GM21723 (cell line): ENCODE measurements at regions not wholly inside any gene's neighbourhood (a gene's known extent, or its start where the extent isn't known, plus 50 kb on each side); places are given as distances from the start of the nearest gene placed in this dataset.

ENCODE experiments used
- ATAC-seq: cut with Tn5 transposase; IDR thresholded peaks from one replicate; pipeline ENCODE4 v1.9.1; 2021; ENCODE audit warnings: mild to moderate bottlenecking, moderate library complexity; ENCODE audit not compliant: unreplicated experiment

DNA sequence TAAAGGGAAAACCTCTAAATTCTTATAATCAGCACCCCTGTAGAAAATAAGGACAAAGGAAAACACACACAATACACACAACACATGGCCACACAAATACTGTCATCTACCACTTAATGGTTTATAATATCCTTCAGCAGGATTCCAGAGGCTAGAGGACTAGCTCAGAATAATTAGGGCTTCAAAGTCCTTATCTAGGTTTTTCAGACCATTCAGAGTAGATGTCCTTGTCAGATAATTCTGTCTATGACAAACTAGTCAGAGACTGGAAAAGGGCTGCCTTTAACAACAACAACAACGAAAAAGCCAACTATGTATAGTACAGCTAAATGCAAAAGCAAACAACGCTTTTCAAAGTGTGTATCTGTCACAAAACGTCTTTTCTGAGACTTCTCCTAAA, 456.5 kb upstream of the CNTN5 start:
- ATAC-seq: no peak

DNA sequence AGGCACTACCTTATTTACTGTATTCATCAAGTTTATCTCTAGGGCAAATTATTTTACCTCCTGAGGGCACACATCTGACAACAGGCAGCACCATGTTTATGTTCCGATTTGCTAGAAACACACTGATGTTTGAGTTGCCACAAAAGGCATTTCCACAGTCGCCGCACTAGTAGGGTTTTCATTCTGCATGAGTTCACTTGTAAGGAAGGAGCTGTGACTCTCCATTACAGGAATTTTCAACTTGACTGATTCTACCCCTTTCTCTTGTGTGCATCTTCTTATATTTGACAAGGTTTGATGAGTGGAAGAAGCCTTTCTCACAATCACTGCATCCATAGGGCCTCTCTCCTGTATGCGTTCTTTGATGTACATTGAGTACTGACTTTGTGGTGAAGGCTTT, 455.9 kb upstream of the CNTN5 start:
- no peak for ATAC-seq

DNA sequence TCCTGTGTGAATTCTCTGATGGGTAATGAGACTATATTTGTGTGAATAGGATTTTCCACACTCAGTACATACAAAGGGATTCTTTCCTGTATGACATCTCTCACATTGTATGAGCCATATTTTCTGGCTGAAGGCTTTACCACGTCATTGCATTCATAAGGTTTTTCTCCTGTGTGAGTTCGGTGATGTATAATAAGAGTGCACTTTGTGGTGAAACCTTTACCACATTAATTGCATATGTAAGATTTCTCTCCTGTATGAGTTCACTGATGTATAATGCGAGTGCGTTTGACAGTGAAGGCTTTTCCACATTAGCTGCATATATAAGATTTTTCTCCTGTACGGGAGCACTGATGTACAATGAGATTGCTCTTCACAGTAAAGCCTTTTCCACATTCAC, 455.4 kb upstream of the CNTN5 start:
- no peak for ATAC-seq

DNA sequence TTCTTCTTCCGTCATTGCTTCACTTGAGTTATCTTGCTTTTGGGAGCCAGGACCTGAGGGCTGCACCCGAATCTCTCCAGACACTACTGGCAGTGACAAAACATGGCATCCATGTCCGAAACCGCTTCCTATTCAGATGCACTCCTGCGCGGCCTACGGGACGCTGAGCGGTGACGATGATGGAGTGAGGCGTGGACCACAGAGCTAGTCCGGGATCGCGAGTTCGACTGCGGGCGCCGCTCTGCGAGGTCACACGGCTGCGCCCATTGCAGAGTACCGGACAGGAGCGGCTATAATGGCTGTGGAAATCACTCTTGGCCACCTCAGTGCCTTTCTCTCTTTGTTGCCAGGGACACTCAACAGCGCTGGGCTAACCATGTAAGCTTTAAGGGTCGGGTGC, 453.8 kb upstream of the CNTN5 start:
- ATAC-seq: no peak

DNA sequence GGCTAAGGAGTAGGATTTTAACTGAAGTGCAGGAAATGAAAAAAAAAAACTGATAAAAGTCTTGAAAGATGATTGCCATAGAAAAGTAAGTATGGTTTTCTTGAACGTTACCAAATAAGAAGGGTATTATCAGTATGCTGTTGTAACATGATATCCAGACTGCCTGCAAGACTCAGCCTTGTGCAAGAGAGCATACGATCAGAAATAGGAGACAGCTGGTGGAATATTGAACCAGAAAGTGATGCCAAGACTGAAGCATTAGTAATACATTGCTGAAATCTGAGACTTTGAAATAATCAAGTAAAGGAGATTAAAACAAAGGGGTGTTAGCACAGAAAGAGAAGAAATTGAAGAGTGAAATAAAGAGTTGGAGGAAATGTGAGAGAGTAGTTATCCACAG, 452.7 kb upstream of the CNTN5 start:
- ATAC-seq: no peak

DNA sequence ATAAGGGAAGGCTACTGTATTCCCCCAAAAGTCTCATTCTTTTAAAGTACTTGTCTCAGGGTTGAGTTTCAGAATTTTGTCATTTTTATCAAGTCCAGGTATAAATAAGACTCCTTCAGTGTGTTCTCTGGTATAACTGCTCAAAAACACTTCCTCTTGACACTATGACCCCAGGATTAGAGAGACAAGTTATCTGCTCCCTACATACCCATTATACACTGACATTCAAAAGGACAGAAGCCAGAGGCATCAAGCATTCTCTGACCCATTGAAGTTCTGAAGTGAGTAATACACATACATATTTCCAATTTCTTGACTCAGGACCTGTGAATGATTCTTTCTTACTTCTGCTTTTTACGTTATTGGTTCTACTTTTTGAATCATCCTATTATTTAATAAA, 447.8 kb upstream of the CNTN5 start:
- ATAC-seq: no peak

DNA sequence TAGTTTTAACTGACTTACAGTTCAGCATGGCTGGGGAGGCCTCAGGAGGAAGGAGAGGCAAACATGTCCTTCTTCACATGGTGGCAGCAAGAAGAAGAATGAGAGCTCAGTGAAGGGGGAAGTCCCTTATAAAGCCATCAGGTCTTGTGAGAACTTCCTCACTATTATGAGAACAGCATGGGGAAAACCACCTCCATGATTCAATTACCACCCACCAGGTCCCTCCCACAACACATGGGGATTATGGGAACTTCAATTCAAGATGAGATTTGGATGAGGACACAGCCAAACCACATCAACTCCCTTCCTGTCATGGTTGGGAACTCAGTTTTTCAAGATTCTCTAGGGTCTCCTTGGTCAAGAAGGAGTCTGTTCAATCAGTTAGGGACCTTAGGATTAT, 432.9 kb upstream of the CNTN5 start:
- ATAC-seq: no peak

DNA sequence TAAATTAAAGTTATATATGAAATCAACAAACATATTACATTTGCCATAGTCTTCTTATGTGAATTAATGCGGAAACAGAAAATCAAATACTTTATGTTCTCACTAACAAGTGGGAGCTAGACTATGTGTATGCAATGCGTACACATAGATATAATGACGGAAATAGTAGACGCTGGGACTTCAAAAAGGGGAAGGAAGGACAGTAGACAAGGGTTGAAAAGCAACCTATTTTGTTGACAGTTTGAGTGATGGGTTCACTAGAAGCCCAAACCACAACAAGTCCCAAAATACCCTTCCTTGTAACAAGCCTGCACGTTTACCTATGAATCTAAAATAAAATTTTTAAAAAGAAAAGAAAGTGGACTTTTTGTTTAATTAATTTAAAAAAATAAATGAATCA, 430.8 kb upstream of the CNTN5 start:
- ATAC-seq: no peak

DNA sequence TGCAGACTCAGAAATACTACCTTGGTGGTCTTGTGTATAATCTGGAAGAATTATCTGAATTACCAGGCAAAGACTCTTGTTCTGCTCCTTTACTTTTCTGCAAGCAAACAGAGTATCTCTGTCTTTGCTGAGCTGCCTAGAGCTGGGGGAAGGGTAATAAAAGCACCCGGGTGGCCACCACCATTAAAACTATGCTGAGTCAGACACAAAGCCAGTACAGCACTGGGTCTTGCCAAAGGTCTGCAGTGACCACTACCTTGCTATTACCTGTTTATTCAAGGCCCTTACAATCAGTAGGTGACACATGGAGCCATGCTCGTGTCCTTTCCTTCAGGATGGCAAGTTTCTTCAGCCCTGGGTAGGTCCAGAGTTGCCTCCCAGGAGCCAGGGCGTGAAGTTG, 420.6 kb upstream of the CNTN5 start:
- no peak for ATAC-seq

DNA sequence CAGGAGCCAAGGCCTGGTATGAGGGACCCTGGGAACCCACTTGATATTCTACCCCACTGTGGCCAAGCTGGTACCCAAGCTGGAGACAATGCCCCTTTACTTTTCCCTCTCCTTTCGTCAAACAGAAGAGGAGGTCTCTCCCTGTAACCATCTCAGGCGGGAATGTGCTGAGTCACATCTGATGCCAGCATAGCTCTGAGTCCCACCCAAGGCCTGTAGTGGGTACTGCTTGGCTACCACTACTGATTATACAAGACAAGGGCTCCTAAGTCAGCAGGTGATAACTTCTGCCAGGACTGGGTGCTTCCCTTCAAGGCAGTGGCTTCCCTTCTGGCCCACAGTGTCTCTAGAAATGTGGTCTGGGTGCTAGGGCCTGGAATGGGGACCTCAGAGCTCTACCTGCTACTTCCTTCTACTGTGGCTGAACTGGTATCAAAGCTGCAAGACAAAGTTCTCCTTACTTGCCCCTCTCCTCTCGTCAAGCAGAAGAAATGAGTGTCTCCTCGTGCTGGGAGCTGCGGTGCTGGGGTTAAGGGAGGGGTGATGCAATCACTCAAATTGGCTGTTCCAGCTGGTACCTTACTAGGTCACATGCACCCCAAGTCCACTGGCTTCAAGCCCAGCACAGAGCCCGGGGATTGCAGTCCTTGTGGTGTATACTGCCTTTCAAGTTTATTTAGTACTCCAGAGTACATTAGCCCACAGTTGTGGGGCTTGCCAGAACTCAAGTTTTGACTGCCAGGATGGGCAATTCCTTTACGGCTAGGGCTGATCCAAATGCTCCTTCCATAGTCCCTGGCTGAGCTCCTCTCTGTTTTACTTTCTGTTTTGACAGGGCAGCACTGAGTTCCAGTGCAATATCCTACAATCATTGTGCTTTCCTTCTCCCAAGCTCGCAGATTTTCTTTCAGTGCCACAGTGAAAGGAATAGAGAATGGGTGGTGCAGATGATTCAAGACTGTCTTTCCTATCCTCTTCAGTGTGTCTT, 419.7 kb upstream of the CNTN5 start:
- ATAC-seq: no peak

DNA sequence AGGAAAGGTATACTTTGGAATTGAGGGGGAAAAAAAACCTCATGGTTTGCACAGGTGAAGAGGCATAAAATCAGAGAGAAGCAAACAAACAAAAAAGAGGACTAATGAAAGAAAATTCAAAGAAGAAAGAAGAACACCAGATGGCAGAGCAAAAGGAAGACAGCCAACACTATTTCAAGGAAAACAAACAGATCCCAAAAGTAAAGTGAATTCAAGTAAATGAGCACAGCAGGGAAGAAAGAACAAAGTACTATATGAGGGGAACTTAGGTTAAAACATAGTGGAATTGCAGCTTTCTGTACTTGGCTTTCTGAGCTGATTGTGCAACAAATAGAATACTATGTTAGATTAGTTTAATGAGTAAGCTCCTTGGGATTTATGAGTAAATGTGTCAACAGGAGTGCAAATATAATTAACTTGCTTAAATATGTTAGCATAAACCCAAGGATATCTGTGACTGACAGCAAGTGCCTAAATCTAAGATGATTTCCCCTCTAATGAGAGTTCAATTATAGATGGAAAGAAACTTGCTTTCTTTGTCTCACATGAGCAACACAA, 404.6 kb upstream of the CNTN5 start:
- no peak for ATAC-seq

DNA sequence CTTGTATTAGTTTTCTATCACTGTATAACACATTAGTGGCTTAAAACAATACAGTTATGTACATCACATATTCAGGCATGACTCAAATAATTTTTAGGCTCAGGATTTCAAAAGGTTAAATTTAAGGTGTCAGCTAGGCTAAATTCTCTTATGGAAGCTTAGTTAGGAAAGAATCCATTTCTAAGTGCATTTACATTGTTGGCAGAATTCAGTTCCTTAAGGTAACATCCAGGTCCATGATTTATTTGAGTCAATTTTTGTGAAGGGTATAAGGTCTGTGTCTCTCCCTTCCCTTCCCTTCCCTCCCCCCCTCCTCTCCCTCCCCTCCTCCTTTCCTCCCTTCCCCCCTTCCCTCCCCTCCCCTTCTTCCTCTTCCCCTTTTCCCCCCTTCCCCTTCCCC, 399.0 kb upstream of the CNTN5 start:
- no peak for ATAC-seq

DNA sequence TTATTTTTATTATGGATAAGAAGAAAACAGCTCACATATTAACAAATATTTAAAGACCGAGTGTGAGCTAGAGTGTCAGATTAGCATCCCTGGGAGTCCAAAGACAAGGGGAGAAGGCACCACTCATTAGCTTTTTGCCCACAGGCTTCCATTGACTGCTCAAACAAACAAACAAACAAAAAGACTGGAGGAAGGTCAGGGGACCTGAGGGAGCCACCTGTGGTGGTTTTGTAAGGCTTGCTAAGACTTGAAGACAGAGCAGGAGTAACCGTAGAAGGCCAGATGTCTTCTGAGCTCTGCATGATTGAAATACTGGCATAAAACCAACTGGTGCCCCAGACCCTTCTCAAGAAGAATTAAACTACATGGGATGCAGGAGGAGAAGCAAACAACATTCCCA, 395.2 kb upstream of the CNTN5 start:
- no peak for ATAC-seq

DNA sequence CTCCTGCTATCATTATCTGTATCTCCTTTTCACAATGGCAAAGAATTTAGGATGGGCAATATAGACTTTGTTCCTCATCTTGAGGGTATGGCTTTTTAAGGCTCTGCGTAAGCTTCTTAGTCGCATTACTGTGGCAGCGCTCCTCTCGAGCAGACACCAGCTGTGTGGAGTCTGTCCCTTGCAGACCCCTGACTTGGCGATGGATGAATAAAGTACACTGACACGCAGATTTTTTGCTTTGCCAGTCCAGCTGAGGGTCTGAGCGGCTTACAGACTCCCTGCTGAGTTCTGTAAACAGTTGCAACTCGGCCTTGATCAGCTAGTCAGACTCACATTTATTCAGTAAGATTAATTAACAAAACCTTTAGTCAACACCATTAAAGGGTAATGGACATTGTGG, 390.0 kb upstream of the CNTN5 start:
- ATAC-seq: no peak

DNA sequence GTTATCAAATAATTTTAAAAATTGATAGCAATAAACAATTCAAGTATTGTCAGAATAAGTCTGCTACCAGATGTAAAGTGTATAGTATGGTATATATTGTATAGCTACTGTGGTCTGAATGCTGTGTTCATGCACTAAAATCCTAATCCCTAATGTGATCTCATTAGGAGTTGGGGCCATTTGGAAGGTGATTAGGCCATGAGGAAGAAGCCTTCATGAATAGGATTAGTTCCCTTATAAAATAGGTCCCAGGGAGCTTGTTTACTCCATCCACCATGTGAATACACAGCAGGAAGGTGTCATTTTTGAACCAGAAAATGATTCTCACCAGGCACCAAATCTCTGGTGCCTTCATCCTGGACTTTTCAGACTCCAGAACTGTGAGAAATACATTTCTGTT, 363.0 kb upstream of the CNTN5 start:
- no peak for ATAC-seq

DNA sequence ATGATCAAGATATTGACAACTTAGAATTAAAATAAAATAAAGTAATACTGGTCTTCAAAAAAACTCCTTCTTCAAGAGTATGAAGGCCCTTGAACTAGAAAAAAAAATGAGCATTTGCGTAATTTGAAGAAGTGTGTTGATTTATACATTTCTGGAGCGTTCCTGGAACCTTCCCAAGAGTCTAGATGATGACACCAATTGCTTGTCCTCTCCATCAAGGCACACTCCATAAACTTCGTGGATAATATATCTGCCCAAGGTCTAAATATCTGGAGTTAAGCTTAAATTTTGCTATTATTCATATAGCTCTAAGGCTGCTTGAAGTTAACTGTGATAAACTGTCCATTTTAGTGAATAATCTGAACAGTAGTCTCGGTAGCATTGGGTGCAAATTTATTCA, 361.3 kb upstream of the CNTN5 start:
- no peak for ATAC-seq

DNA sequence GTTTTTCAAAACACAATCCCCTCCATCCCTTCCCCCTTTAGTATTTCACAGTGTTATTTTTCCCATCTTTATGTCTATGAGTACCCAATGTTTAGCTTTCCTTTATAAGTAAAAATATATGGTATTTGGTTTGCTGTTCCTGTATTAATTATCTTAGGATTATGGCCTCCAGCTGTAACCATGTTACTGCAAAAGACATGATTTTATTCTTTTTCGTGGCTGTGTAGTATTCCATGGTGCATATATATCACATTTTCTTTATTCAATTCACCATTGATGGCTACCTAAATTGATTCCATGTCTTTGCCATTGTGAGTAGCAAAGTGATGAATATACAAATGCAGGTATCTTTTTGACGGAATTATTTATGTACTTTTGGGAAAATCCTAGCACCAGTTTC, 346.4 kb upstream of the CNTN5 start:
- ATAC-seq: no peak

DNA sequence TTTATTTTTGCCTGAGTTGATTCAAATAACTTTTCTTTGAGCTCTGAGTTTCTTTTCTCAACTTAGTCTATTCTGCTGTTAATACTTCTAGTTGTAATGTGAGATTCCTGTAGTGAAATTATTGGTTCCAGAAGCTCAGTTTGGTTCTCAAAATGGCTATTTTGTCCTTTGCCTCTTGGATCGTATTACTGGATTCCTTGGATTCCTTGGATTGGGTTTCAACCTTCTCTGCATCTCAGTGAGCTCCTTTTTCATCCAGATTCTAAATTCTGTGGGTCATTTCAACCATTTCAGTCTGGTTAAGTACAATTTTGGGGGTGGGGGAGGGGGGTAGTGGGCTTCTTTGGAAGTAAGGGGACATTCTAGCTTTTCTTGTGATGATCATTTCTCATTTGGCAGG, 341.1 kb upstream of the CNTN5 start:
- no peak for ATAC-seq

DNA sequence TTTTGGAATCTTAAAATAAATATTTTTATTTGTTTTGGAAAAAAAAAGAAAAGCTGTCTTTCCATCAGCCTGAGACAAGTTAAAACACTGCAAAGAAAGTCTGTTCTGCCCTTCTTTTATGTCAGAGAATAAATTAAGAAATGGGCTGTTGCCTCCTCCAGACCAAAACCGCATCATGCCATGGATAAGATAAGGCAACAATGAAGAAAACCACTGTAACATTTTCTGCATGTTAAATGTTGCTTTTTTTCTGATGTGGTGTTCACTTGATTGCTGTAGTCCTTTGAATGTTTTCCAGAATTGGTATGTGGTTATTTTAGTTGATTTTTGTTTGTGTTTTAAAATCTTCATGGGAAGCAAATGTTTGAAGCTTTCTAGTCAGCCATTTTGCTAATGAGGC, 319.2 kb upstream of the CNTN5 start:
- ATAC-seq: no peak

DNA sequence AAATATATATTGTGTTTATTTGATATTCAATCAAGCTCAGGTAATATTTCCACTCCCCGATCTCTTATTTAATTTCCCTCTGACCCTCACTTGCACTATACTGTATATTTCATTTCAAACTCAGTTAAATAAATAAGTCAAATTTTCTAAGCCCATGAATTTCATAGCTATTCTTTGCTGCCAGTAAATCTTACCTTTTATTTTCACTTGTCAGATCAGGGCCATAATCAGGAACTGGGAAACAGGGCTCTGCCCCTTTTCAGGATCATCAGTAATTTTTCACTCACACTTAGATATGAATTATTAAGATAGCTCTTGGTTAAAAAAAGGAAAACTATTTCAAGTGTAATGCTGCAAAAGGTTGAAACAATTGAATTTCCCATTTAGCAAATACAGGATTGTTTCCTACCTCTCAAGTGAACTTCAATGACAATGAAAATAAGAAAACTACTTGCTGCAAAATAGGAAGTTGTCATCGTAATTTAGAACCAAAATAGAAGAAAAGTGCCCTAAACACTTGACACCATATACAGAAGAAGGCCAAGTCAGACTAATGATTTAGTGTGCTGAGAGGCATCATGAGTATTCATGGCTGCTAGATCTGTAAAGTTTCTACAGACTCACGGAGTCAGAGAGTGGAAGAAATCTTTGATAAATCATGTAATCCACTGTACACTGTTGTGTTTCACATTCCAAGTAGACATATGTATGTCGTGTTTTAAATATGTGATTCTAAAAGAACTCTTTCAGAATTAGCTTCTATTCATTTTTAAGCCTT, 316.8 kb upstream of the CNTN5 start:
- ATAC-seq: no peak

DNA sequence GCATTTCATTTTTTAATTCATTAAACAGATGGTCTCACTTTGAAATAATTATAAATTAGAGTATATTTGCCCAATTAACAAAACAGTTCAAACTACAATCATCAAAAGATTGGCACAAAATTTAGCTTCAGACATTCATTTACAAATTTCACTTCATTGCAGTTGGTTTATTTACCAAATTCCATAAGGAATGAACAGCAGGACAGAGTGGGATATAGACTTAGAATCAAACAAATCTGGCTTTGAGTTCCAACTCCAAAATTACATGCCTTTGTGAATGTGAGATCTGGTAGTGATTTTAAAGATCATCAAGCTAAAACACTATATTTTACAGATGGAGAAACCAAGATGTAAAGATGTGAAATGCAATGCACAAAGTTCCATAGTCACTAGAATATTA, 310.7 kb upstream of the CNTN5 start:
- ATAC-seq: no peak

DNA sequence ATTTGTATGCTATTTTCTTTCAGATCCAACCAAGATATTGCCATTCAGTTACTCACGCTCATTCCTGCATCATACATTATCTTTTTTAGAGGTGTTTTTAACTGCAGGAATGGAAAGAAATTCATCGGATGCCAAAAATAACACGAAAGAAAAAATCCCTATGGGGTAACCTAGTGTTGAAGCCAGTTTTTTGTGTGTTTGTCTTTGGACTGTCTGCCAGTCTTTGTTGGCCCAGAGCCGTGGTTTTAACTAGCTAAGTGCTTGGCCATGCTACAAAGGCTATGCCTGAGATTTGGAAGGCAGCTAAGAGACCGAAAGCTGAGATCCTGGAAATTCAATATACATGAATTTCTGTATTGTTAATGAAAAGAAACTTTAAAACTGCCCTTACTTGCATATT, 309.8 kb upstream of the CNTN5 start:
- no peak for ATAC-seq
